ENCODE measurements at regions not wholly inside any gene's neighbourhood (a gene's known extent, or its start where the extent isn't known, plus 50 kb on each side); places are given as distances from the start of the nearest gene placed in this dataset.

- Histone ChIP-seq H3K4me2 (ENCODE audit: low read length) (no peak overlapping the region), H3K79me2 (replicated peaks; ENCODE audit: insufficient read depth, low read length) (no peaks in the 10 kb centered on the region), H4K20me1 (ENCODE audit: insufficient read depth) (no peaks in the 10 kb centered on the region), H3F3A (ENCODE audit: insufficient read depth, low read length, poor library complexity, severe bottlenecking) (no peaks in the 10 kb centered on the region), H3K9ac (ENCODE audit: low read length) (no peak overlapping the region), H3K9me3 (ENCODE audit: low read length) (no peaks in the 10 kb centered on the region), H3K27ac (ENCODE audit: low read length) (no peak overlapping the region), H3K27me3 (ENCODE audit: insufficient read depth, low read depth, low read length) (no peaks in the 10 kb centered on the region), H3K9me2 (ENCODE audit: insufficient read depth, low read length) (no peaks in the 10 kb centered on the region), H3K36me3 (ENCODE audit: insufficient read depth, low read length) (no peaks in the 10 kb centered on the region), H3K4me3 (ENCODE audit: low read length) (no peak overlapping the region), H2AFZ (ENCODE audit: low read depth, low read length) (no peak overlapping the region)
- TF ChIP-seq POLR2AphosphoS5 (IDR thresholded peaks at IDR 0.05) (no peak), TAF1 (IDR thresholded peaks at IDR 0.05; ENCODE audit: low read depth) (no peak), REST (IDR thresholded peaks at IDR 0.05; ENCODE audit: borderline replicate concordance) (no peak), RAD21 (conservative IDR thresholded peaks at IDR 0.05) (no peak), EP300 (conservative IDR thresholded peaks at IDR 0.05; ENCODE audit: poor library complexity, severe bottlenecking) (no peak), SMC3 (conservative IDR thresholded peaks at IDR 0.05; ENCODE audit: poor library complexity) (no peak), CTCF (IDR thresholded peaks at IDR 0.05; ENCODE audit: poor library complexity, severe bottlenecking) (no peak), MXI1 (conservative IDR thresholded peaks at IDR 0.05; ENCODE audit: poor library complexity, severe bottlenecking) (no peak)
These were observed 476.0 kb downstream of the MFSD1 start for GRCh38 chr3:159277814-159278213.

- H3K36me3 ChIP-seq (ENCODE audit: insufficient read depth, low read length): no peaks in the 10 kb centered on the region
- no peaks in the 10 kb centered on the region for H3K9me3 ChIP-seq (ENCODE audit: low read length)
- H4K20me1 ChIP-seq (ENCODE audit: insufficient read depth): no peaks in the 10 kb centered on the region
- H3K4me2 ChIP-seq (ENCODE audit: low read length): no peak overlapping the region
- no peak overlapping the region for H3K4me3 ChIP-seq (ENCODE audit: low read length)
- no peak overlapping the region for H3K27ac ChIP-seq (ENCODE audit: low read length)
- H3K79me2 ChIP-seq (replicated peaks; ENCODE audit: insufficient read depth, low read length): no peaks in the 10 kb centered on the region
- no peaks in the 10 kb centered on the region for H3K27me3 ChIP-seq (ENCODE audit: insufficient read depth, low read depth, low read length)
- no peaks in the 10 kb centered on the region for H3F3A ChIP-seq (ENCODE audit: insufficient read depth, low read length, poor library complexity, severe bottlenecking)
- no peaks in the 10 kb centered on the region for H3K9me2 ChIP-seq (ENCODE audit: insufficient read depth, low read length)
- no peak overlapping the region for H2AFZ ChIP-seq (ENCODE audit: low read depth, low read length)
- no peak for TF ChIP-seq POLR2AphosphoS5 (IDR thresholded peaks at IDR 0.05)
- no peak for TF ChIP-seq REST (IDR thresholded peaks at IDR 0.05; ENCODE audit: borderline replicate concordance)
- no peak for TF ChIP-seq RAD21 (conservative IDR thresholded peaks at IDR 0.05)
- no peak for TF ChIP-seq EP300 (conservative IDR thresholded peaks at IDR 0.05; ENCODE audit: poor library complexity, severe bottlenecking)
- no peak for TF ChIP-seq SMC3 (conservative IDR thresholded peaks at IDR 0.05; ENCODE audit: poor library complexity)
- H3K9ac ChIP-seq (ENCODE audit: low read length): no peak overlapping the region
These were observed 478.7 kb downstream of the MFSD1 start for GRCh38 chr3:159280386-159281191.

All from neural cell (in vitro differentiated cells).